H1 (cell line): ENCODE measurements at regions not wholly inside any gene's neighbourhood (a gene's known extent, or its start where the extent isn't known, plus 50 kb on each side); places are given as distances from the start of the nearest gene placed in this dataset.

Source experiments
- CTCF ChIA-PET: fragments of 300-600 bp; sonication (Branson Sonifier 250); formaldehyde crosslinking; loops from one replicate; lab custom pipeline; 2021; ENCODE audit not compliant: partially characterized antibody; lab: Charles Lee
- POLR2A ChIA-PET: fragments of 300-600 bp; sonication (Branson Sonifier 250); formaldehyde crosslinking; loops from one replicate; lab custom pipeline; 2021; ENCODE audit warnings: inconsistent platforms; ENCODE audit not compliant: partially characterized antibody; lab: Charles Lee
- DNase-seq, 2 experiments: peaks; one replicate each; pipeline versions ENCODE4 v3.0.0 to v3.0.0-alpha.2; 2010 to 2022; ENCODE audit warnings: low spot score in 2 of 2, low read depth in 1 of 2, mixed read lengths in 1 of 2
- FAIRE-seq: peaks from 2 replicates; lab custom pipeline; 2011; peaks lifted over from hg19 to GRCh38; lab: Jason Lieb, UNC
- H2AFZ ChIP-seq: 2 replicates; pipeline ENCODE4 v1.8.1; 2012; ENCODE audit warnings: low read length, inconsistent platforms
- H2AK5ac ChIP-seq: 2 replicates; pipeline ENCODE4 v1.6.1; 2013; ENCODE audit warnings: low read depth, low read length
- H2BK120ac ChIP-seq: replicated peaks from 2 replicates; pipeline ENCODE3; 2013; ENCODE audit warnings: low read depth, low read length, inconsistent platforms
- H2BK12ac ChIP-seq: 2 replicates; pipeline ENCODE4 v1.6.1; 2013; ENCODE audit warnings: low read depth, low read length
- H2BK15ac ChIP-seq: 2 replicates; pipeline ENCODE4 v1.6.1; 2013; ENCODE audit warnings: low read length
- H2BK20ac ChIP-seq: 2 replicates; pipeline ENCODE4 v1.6.1; 2013; ENCODE audit warnings: low read length
- H2BK5ac ChIP-seq: 2 replicates; pipeline ENCODE4 v1.6.1; 2013; ENCODE audit warnings: low read depth, low read length
- H3K14ac ChIP-seq: 2 replicates; pipeline ENCODE4 v1.6.1; 2013; ENCODE audit warnings: inconsistent platforms; ENCODE audit not compliant: insufficient read length
- H3K18ac ChIP-seq: 2 replicates; pipeline ENCODE4 v1.6.1; 2013; ENCODE audit warnings: low read length; ENCODE audit errors: extremely low read depth
- H3K23ac ChIP-seq: 2 replicates; pipeline ENCODE4 v1.6.1; 2013; ENCODE audit warnings: inconsistent platforms; ENCODE audit not compliant: insufficient read length
- H3K23me2 ChIP-seq: 2 replicates; pipeline ENCODE4 v1.6.1; 2013; ENCODE audit warnings: low read depth, low read length
- H3K27ac ChIP-seq: 2 replicates; pipeline ENCODE4 v1.6.1; 2011; ENCODE audit warnings: low read depth, low read length, inconsistent platforms
- H3K27me3 ChIP-seq, 4 experiments: replicated peaks in 1 of 4; 1 replicate in 1 of 4; 2 replicates in 3 of 4; pipeline versions ENCODE4 v1.6.1 to v1.8.1; 2011 to 2013; ENCODE audit warnings: low read length in 3 of 4, mild to moderate bottlenecking in 3 of 4, inconsistent platforms in 2 of 4, mixed read lengths in 2 of 4, moderate library complexity in 1 of 4; ENCODE audit not compliant: control insufficient read depth in 3 of 4, insufficient read depth in 3 of 4; ENCODE audit errors: extremely low read depth in 1 of 4
- H3K36me3 ChIP-seq, 4 experiments: 2 replicates each; pipeline versions ENCODE4 v1.6.1 to v1.8.1; 2011 to 2013; ENCODE audit warnings: mild to moderate bottlenecking in 4 of 4, low read length in 3 of 4, moderate library complexity in 2 of 4, control low read depth in 1 of 4, inconsistent platforms in 1 of 4; ENCODE audit not compliant: insufficient read depth in 4 of 4, control insufficient read depth in 2 of 4
- H3K4ac ChIP-seq: replicated peaks from 2 replicates; pipeline ENCODE3; 2013; ENCODE audit warnings: low read length, low read depth, mixed read lengths, inconsistent platforms; ENCODE audit not compliant: insufficient read length
- H3K4me1 ChIP-seq, 4 experiments: replicated peaks in 1 of 4; 1 replicate in 1 of 4; 2 replicates in 3 of 4; pipeline versions ENCODE4 v1.6.1 to v1.8.1; 2011 to 2013; ENCODE audit warnings: low read length in 3 of 4, inconsistent platforms in 2 of 4, mixed read lengths in 1 of 4; ENCODE audit not compliant: insufficient read depth in 4 of 4, control insufficient read depth in 3 of 4
- H3K4me2 ChIP-seq, 2 experiments: 2 replicates each; pipeline versions ENCODE4 v1.6.1 to v1.8.1; 2011 to 2013; ENCODE audit warnings: low read depth in 2 of 2, low read length in 2 of 2, control low read depth in 1 of 2, inconsistent platforms in 1 of 2, mild to moderate bottlenecking in 1 of 2; ENCODE audit not compliant: insufficient read depth in 1 of 2
- H3K4me3 ChIP-seq, 4 experiments: fragments of 200-600, 300-600 bp in 1 of 4; sonication (generic), shearing (Covaris generic), sonication (Bioruptor Twin) in 1 of 4; 2 replicates each; pipeline versions ENCODE4 v1.5.1 to v1.8.1; 2011 to 2016; ENCODE audit warnings: low read length in 4 of 4, low read depth in 3 of 4, control low read depth in 2 of 4, inconsistent platforms in 2 of 4, mild to moderate bottlenecking in 2 of 4, mixed read lengths in 1 of 4, moderate library complexity in 1 of 4; ENCODE audit not compliant: insufficient read depth in 2 of 4; ENCODE audit errors: extremely low read depth in 1 of 4
- H3K56ac ChIP-seq: replicated peaks from 2 replicates; pipeline ENCODE3; 2013; ENCODE audit warnings: low read depth, mild to moderate bottlenecking, mixed read lengths, low read length, inconsistent platforms; ENCODE audit not compliant: insufficient read length
- H3K79me1 ChIP-seq: 2 replicates; pipeline ENCODE4 v1.6.1; 2013; ENCODE audit warnings: low read depth, low read length, control low read depth
- H3K79me2 ChIP-seq, 2 experiments: 2 replicates each; pipeline versions ENCODE4 v1.6.1 to v1.8.1; 2012 to 2013; ENCODE audit warnings: low read length in 2 of 2, mild to moderate bottlenecking in 2 of 2, inconsistent platforms in 1 of 2; ENCODE audit not compliant: insufficient read depth in 2 of 2, control insufficient read depth in 1 of 2
- H3K9ac ChIP-seq, 4 experiments: replicated peaks in 1 of 4; 1 replicate in 1 of 4; 2 replicates in 3 of 4; pipeline versions ENCODE4 v1.6.1 to v1.8.1; 2011 to 2013; ENCODE audit warnings: low read depth in 3 of 4, low read length in 3 of 4, control low read depth in 2 of 4, mild to moderate bottlenecking in 2 of 4, moderate library complexity in 2 of 4, inconsistent platforms in 1 of 4; ENCODE audit errors: extremely low read depth in 1 of 4
- H3K9me3 ChIP-seq, 2 experiments: 2 replicates each; pipeline versions ENCODE4 v1.6.1 to v1.8.1; 2012 to 2013; ENCODE audit warnings: mild to moderate bottlenecking in 2 of 2, moderate library complexity in 2 of 2, control low read depth in 1 of 2, inconsistent platforms in 1 of 2, low read depth in 1 of 2, low read length in 1 of 2, mixed read lengths in 1 of 2; ENCODE audit not compliant: insufficient read depth in 2 of 2
- H4K20me1 ChIP-seq, 2 experiments: replicated peaks in 1 of 2; 2 replicates each; pipeline versions ENCODE3 to v1.8.1; 2011 to 2013; ENCODE audit warnings: inconsistent platforms in 2 of 2, low read length in 2 of 2, mild to moderate bottlenecking in 1 of 2; ENCODE audit not compliant: insufficient read depth in 2 of 2, control insufficient read depth in 1 of 2
- H4K5ac ChIP-seq: 2 replicates; pipeline ENCODE4 v1.6.1; 2013; ENCODE audit warnings: low read length, low read depth, mixed read lengths, inconsistent platforms; ENCODE audit not compliant: insufficient read length
- H4K8ac ChIP-seq: 2 replicates; pipeline ENCODE4 v1.8.0; 2013; ENCODE audit warnings: mild to moderate bottlenecking, moderate library complexity, low read length, inconsistent platforms; ENCODE audit not compliant: insufficient read depth; ENCODE audit errors: extremely low read depth
- H4K91ac ChIP-seq: replicated peaks from 2 replicates; pipeline ENCODE3; 2013; ENCODE audit warnings: low read length, mixed read lengths, inconsistent platforms; ENCODE audit not compliant: insufficient read length
- EP300 ChIP-seq, 2 experiments: IDR thresholded peaks; 1 replicate in 1 of 2; 2 replicates in 1 of 2; pipeline ENCODE4 v1.6.1; 2011 to 2012; ENCODE audit warnings: low read depth in 2 of 2, low read length in 2 of 2, mild to moderate bottlenecking in 2 of 2, borderline replicate concordance in 1 of 2, inconsistent platforms in 1 of 2, moderate library complexity in 1 of 2
- TAF7 ChIP-seq: optimal IDR thresholded peaks from 2 replicates; pipeline ENCODE3; 2011; ENCODE audit warnings: low read depth, mild to moderate bottlenecking, inconsistent platforms, low read length, moderate library complexity, borderline replicate concordance
- WGBS, 2 experiments: shearing (Covaris generic) in 1 of 2; methylation state at CpG; one replicate each; pipeline versions ENCODE4 v1.1.6 to v1.1.7; 2013 to 2015; ENCODE audit warnings: low lambda C conversion rate in 2 of 2, mixed read lengths in 2 of 2, inconsistent platforms in 1 of 2, low coverage in 1 of 2, missing lambda C conversion rate in 1 of 2; ENCODE audit not compliant: insufficient replicate concordance in 2 of 2, insufficient coverage in 1 of 2, insufficient read length in 1 of 2; ENCODE audit errors: extremely low coverage in 1 of 2, missing lambda C conversion rate in 1 of 2; 5-methylcytosine and 5-hydroxymethylcytosine counted together

- H3K79me2 ChIP-seq, result no peaks in the 10 kb centered on the region
- WGBS, 2 experiments, result 88% methylated on average over 1 of the region's 1 CpG; no CpG with 5 or more reads in 1 of the 2 experiments
- no peak overlapping the region for H4K8ac ChIP-seq
- H2BK12ac ChIP-seq, result no peak overlapping the region
- H3K18ac ChIP-seq, result no peak overlapping the region
- no peak overlapping the region for H4K5ac ChIP-seq
- H2BK20ac ChIP-seq, result no peak overlapping the region
- no peak overlapping the region for H3K4me2 ChIP-seq
- no peak overlapping the region for H2AFZ ChIP-seq
- H4K20me1 ChIP-seq, result no peaks in the 10 kb centered on the region
- H3K4ac ChIP-seq, result no peak overlapping the region
- no peaks in the 10 kb centered on the region for H3K9me3 ChIP-seq
- ChIA-PET POLR2A (no interaction called here), CTCF (interaction anchor here (1.1 to 2.1 kb wide), 3 partner anchors 113 to 131 kb away, joined by 3 to 12 read pairs (median 4); no protein-coding TSS in a partner anchor)
- no peak overlapping the region for H2AK5ac ChIP-seq
- H3K27ac ChIP-seq, result no peak overlapping the region
- no peak overlapping the region for H3K4me3 ChIP-seq
- H3K27me3 ChIP-seq, result no peaks in the 10 kb centered on the region; a peak in 1 of 7 replicates
- H3K23me2 ChIP-seq, result no peaks in the 10 kb centered on the region
- no peak overlapping the region for H4K91ac ChIP-seq
- DNase-seq (no peak), FAIRE-seq (no peak)
- H2BK120ac ChIP-seq, result no peak overlapping the region
- no peak overlapping the region for H3K9ac ChIP-seq
- H2BK5ac ChIP-seq, result no peak overlapping the region
- H3K23ac ChIP-seq, result no peak overlapping the region
- H3K14ac ChIP-seq, result no peak overlapping the region
- no peak overlapping the region for H2BK15ac ChIP-seq
- no peaks in the 10 kb centered on the region for H3K79me1 ChIP-seq
- H3K4me1 ChIP-seq, result no peaks in the 10 kb centered on the region; a peak in 1 of 7 replicates
- no peaks in the 10 kb centered on the region for H3K36me3 ChIP-seq
- no peak overlapping the region for H3K56ac ChIP-seq
- TF ChIP-seq TAF7 (no peak), EP300 (IDR thresholded peaks at IDR 0.05; ENCODE audit: borderline replicate concordance in 1 of 2, low read depth in 2 of 2, low read length in 2 of 2) (no peak)
These were observed 354.0 kb downstream of the UQCRFS1 start for GRCh38 chr19:28858933-28859332.
